ENCODE measurements at regions not wholly inside any gene's neighbourhood (a gene's known extent, or its start where the extent isn't known, plus 50 kb on each side); places are given as distances from the start of the nearest gene placed in this dataset.

- H3K27me3 ChIP-seq, result no peaks in the 10 kb centered on the region
- H3K9me3 ChIP-seq, result peaks cover 0 to 9% of the 10 kb centered on the region in 2 donors
- H3K4me1 ChIP-seq, result peaks cover 10 to 27% of the 10 kb centered on the region in 2 donors
- peak in 1 of 2 donors; percentile 44 for DNase-seq (ENCODE audit: low spot score in 2 of 2)
- no peak for TF ChIP-seq CTCF (IDR thresholded peaks at IDR 0.05)
- intact Hi-C loops (cut with DNase I), result loop anchor here (10.0 kb wide), 1 partner anchor 1835 kb away; the partner anchor contains the start of gene CHMP1B
- no peaks in the 10 kb centered on the region for H3K36me3 ChIP-seq
- no peak overlapping the region for H3K27ac ChIP-seq
- H3K4me3 ChIP-seq, result no peak overlapping the region
These were observed 106.4 kb downstream of the VAPA start for GRCh38 chr18:10020171-10020570.

- H3K4me1 ChIP-seq, result peaks cover 0 to 25% of the 10 kb centered on the region in 2 donors
- H3K27me3 ChIP-seq, result no peaks in the 10 kb centered on the region
- peak in 1 of 2 donors; percentile 54 for DNase-seq (ENCODE audit: low spot score in 2 of 2)
- peak overlapping the region; percentile 72 to 73 for H3K27ac ChIP-seq
- no peak for TF ChIP-seq CTCF (IDR thresholded peaks at IDR 0.05)
- no peaks in the 10 kb centered on the region for H3K36me3 ChIP-seq
- intact Hi-C loops (cut with DNase I), result loop anchor here (10.0 kb wide), 1 partner anchor 1832 kb away; the partner anchor contains the start of gene CHMP1B
- H3K9me3 ChIP-seq, result peaks cover 0 to 9% of the 10 kb centered on the region in 2 donors
- H3K4me3 ChIP-seq, result no peak overlapping the region
These were observed 108.5 kb downstream of the VAPA start for GRCh38 chr18:10022365-10022764.

- Histone ChIP-seq H3K4me1 (peaks cover 0 to 25% of the 10 kb centered on the region in 2 donors), H3K27me3 (no peaks in the 10 kb centered on the region), H3K4me3 (no peak overlapping the region), H3K9me3 (peaks cover 0 to 4% of the 10 kb centered on the region in 2 donors), H3K36me3 (no peaks in the 10 kb centered on the region), H3K27ac (no peak overlapping the region)
- TF ChIP-seq CTCF (IDR thresholded peaks at IDR 0.05), result no peak
- intact Hi-C loops (cut with DNase I), result loop anchor here (2.0 to 10.0 kb wide), 2 partner anchors 17 to 1831 kb away; partner anchors contain the start of gene CHMP1B
- DNase-seq (ENCODE audit: low spot score in 2 of 2), result no peak
These were observed 110.2 kb downstream of the VAPA start for GRCh38 chr18:10023853-10024570.

- Histone ChIP-seq H3K4me3 (no peak overlapping the region), H3K9me3 (peaks cover 0 to 4% of the 10 kb centered on the region in 2 donors), H3K36me3 (no peaks in the 10 kb centered on the region), H3K27ac (peak overlapping the region; percentile 77 to 79), H3K4me1 (peaks cover 0 to 28% of the 10 kb centered on the region in 2 donors), H3K27me3 (no peaks in the 10 kb centered on the region)
- TF ChIP-seq CTCF (IDR thresholded peaks at IDR 0.05), result no peak
- peak; percentile 56 to 86 for DNase-seq (ENCODE audit: low spot score in 2 of 2)
- intact Hi-C loops (cut with DNase I), result loop anchor here (2.0 to 10.0 kb wide), 2 partner anchors 15 to 1829 kb away; partner anchors contain the start of gene CHMP1B
These were observed 112.2 kb downstream of the VAPA start for GRCh38 chr18:10025711-10026670.

GRCh38 chr18:10027031-10027430, 113.2 kb downstream of the VAPA start:
- DNase-seq (ENCODE audit: low spot score in 2 of 2), result no peak
- H3K27ac ChIP-seq, result peak overlapping the region; percentile 77 to 79
- H3K27me3 ChIP-seq, result no peaks in the 10 kb centered on the region
- intact Hi-C loops (cut with DNase I), result loop anchor here (10.0 kb wide), 1 partner anchor 1828 kb away; the partner anchor contains the start of gene CHMP1B
- peaks cover 4 to 32% of the 10 kb centered on the region in 2 donors for H3K4me1 ChIP-seq
- H3K36me3 ChIP-seq, result no peaks in the 10 kb centered on the region
- H3K4me3 ChIP-seq, result no peak overlapping the region
- TF ChIP-seq CTCF (IDR thresholded peaks at IDR 0.05), result no peak
- H3K9me3 ChIP-seq, result peaks cover 0 to 4% of the 10 kb centered on the region in 2 donors
